ENCODE measurements at regions not wholly inside any gene's neighbourhood (a gene's known extent, or its start where the extent isn't known, plus 50 kb on each side); places are given as distances from the start of the nearest gene placed in this dataset.

GRCh38 chr14:98576463-98576862, 695.5 kb downstream of the BCL11B start:
- no peak for DNase-seq (ENCODE audit: low read depth)

- DNase-seq (ENCODE audit: low read depth) = no peak
Observed at GRCh38 chr14:98578204-98578603, 693.8 kb downstream of the BCL11B start.

- DNase-seq (ENCODE audit: low read depth) = no peak
Observed at GRCh38 chr14:98579140-98579539, 692.9 kb downstream of the BCL11B start.

- DNase-seq (ENCODE audit: low read depth) = no peak
Observed at GRCh38 chr14:98580131-98580678, 691.8 kb downstream of the BCL11B start.

GRCh38 chr14:98582276-98582675, 689.7 kb downstream of the BCL11B start:
- no peak for DNase-seq (ENCODE audit: low read depth)

GRCh38 chr14:98591161-98591560, 680.8 kb downstream of the BCL11B start:
- DNase-seq (ENCODE audit: low read depth) = no peak

GRCh38 chr14:98592611-98593170, 679.3 kb downstream of the BCL11B start:
- DNase-seq (ENCODE audit: low read depth) = no peak

- DNase-seq (ENCODE audit: low read depth) = no peak
Observed at GRCh38 chr14:98593361-98593761, 678.6 kb downstream of the BCL11B start.

- no peak for DNase-seq (ENCODE audit: low read depth)
Observed at GRCh38 chr14:98594156-98594555, 677.8 kb downstream of the BCL11B start.

GRCh38 chr14:98598576-98598975, 673.4 kb downstream of the BCL11B start:
- DNase-seq (ENCODE audit: low read depth) = no peak

- DNase-seq (ENCODE audit: low read depth) = no peak
Observed at GRCh38 chr14:98599082-98599481, 672.9 kb downstream of the BCL11B start.

- no peak for DNase-seq (ENCODE audit: low read depth)
Observed at GRCh38 chr14:98602983-98603382, 669.0 kb downstream of the BCL11B start.

GRCh38 chr14:98605043-98605442, 667.0 kb downstream of the BCL11B start:
- no peak for DNase-seq (ENCODE audit: low read depth)

GRCh38 chr14:98606041-98606640, 665.9 kb downstream of the BCL11B start:
- DNase-seq (ENCODE audit: low read depth) = no peak

GRCh38 chr14:98606816-98607215, 665.2 kb downstream of the BCL11B start:
- DNase-seq (ENCODE audit: low read depth) = no peak

GRCh38 chr14:98607341-98607910, 664.6 kb downstream of the BCL11B start:
- no peak for DNase-seq (ENCODE audit: low read depth)

- no peak for DNase-seq (ENCODE audit: low read depth)
Observed at GRCh38 chr14:98608071-98609060, 663.6 kb downstream of the BCL11B start.

- DNase-seq (ENCODE audit: low read depth) = no peak
Observed at GRCh38 chr14:98612434-98613200, 659.4 kb downstream of the BCL11B start.

- no peak for DNase-seq (ENCODE audit: low read depth)
Observed at GRCh38 chr14:98614741-98615140, 657.3 kb downstream of the BCL11B start.

- no peak for DNase-seq (ENCODE audit: low read depth)
Observed at GRCh38 chr14:98622208-98623051, 649.6 kb downstream of the BCL11B start.

Data from CMK (cell line).